Activated T-cell treated with anti-CD3 and anti-CD28 coated beads, Interleukin-2, amount 50 U/mL, for 1 hour (primary cell): ENCODE measurements at regions not wholly inside any gene's neighbourhood (a gene's known extent, or its start where the extent isn't known, plus 50 kb on each side); places are given as distances from the start of the nearest gene placed in this dataset.
"Not testable (repeated sequence)": the region's sequence is repeated elsewhere in the genome, so short reads cannot be mapped to it uniquely, and the experiment has no call there.

ENCODE experiments used
- DNase-seq: peaks from one replicate; pipeline ENCODE4 v3.0.0-alpha.2; 2020

DNA sequence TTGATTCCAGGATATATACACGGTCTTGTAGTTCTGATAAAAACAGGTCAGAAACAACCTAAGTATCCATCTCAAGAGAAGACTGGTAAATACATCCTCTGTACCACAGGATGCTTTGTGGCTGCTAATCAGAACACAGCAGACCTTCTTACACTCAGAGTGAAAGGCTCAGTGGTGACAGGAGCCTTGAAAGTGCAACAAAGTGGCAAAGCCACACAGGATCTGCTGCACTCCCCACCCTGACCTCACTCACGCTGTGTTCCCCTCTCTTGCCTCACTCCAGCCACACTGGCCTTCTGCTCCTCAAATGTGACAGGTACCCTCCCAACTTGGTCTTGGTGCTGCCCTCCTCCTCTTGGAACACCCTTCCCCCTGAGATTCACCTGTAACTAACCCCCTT, 98.1 kb upstream of the GRIP1 start:
- no peak for DNase-seq

DNA sequence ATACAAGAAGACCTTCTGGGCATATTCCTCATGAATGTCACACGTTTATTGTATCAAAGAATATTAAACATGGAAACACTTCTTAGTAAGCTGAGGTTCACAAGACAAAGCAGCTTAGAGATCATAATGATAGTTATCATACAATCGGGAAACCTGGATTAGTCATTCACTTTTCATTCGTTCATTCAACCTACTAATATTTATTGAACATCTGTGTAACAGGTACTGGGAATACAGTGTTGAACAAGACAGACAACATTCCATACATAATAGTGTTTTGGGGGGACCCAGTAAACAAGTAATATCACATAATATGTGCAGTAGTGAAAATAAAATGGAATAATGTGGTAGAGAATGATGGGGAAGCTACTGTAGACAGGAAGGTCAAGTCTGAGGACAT, 100.6 kb upstream of the GRIP1 start:
- no peak for DNase-seq

GRCh38 chr12:66786531-66787308, 107.8 kb upstream of the GRIP1 start:
- no peak for DNase-seq

- DNase-seq: no peak
Measured at GRCh38 chr12:66799551-66799950, 120.7 kb upstream of the GRIP1 start.

DNA sequence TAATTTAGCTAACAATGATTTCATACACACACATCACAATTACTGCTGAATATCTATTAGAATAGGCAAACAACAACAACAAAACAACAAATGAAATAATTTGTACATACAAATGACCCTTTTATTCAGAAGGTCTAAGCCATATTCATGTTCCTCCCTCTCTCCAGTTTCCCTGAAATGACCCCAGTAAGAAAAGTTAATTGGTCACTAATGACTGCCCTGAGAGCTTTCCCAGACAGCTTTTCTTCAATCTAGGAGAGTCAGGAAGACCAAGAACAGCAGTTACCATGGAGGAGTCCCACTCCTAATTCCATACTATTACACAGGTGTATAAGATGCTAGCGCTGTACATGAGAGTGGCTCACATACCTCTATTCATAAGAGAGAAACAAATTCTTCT, 121.2 kb upstream of the GRIP1 start:
- DNase-seq: no peak

GRCh38 chr12:66803930-66804329, 125.1 kb upstream of the GRIP1 start:
- DNase-seq: no peak

GRCh38 chr12:66804563-66804974, 125.7 kb upstream of the GRIP1 start:
- no peak for DNase-seq

GRCh38 chr12:66808606-66809005, 129.7 kb upstream of the GRIP1 start:
- DNase-seq: no peak

- DNase-seq: no peak
Measured at GRCh38 chr12:66813137-66813892, 134.4 kb upstream of the GRIP1 start.

DNA sequence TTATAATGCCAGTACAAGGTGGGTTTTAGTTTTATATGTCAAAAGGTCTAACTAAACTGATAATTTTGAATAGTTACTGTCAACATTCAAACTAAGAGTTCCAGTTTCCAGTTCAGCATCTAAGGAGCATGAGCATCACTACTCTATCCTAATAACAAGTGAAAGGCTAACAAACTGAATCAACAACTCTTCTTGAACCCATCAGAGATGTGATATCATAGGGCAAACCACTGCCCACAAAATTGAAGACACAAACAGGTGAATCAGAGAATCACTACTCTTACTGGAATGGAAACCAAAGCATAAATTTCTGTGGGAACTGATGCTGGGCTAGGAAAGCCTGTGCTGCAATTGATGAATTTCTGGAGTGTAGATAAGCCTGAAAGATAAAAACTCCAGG, 140.7 kb upstream of the GRIP1 start:
- no peak for DNase-seq

GRCh38 chr12:66822961-66823360, 144.1 kb upstream of the GRIP1 start:
- no peak for DNase-seq

DNA sequence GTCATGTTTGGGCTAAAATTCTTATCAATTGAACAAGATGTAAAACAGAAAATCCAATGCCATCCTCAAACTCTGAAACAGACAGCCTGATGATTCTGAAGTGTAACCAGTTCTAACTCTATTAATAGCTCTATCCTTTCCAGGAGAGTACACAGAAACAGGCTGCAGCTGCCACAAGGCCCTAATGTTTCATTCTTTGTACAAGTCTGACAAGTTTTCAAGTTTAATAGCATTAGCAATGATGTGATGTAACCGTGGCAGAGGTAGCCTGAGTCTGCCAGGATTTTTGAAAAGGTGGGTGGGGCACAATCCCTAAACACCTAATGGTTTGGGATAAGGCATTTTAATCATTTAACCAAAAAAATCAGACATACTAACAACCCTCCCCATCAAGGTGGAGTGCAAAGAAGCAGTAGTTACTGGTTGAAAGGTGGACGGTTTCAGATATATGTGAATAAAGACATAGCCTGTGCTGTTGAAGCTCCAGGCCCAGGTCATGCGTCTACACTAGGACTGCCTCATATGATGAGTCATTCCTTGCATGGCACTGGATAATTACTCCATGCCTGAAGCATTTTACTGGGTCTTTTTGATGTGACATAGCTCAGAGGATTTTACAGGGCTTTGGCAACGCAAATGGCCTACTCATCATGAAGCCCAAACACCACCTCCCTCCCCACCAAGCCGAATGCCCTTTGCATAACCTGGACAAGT, 145.1 kb upstream of the GRIP1 start:
- DNase-seq: no peak

GRCh38 chr12:66825921-66826320, 147.0 kb upstream of the GRIP1 start:
- DNase-seq: not testable (repeated sequence)

GRCh38 chr12:66829660-66830325, 150.9 kb upstream of the GRIP1 start:
- DNase-seq: no peak

- DNase-seq: no peak
Measured at GRCh38 chr12:66831495-66831894, 152.6 kb upstream of the GRIP1 start.

DNA sequence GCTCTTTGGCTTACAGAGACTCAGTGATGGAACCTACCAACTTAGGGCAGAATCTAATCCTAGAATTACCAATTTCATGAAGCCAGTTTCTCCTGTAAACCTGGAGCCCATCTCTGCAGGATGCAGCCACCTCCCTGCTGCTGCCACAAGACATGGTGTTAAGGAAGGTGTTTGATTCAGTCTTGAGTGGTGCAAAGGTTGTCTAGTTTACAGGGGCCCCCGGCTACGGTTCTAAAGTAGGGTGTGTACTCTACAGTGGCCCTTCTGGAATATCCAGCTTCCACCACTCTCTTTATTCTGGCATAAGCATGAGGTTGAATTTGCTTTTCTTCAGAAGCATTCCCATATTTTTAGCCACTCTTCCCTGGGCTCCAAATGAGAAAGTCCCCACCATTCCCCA, 154.1 kb upstream of the GRIP1 start:
- DNase-seq: no peak

GRCh38 chr12:66836623-66837310, 157.9 kb upstream of the GRIP1 start:
- no peak for DNase-seq

DNA sequence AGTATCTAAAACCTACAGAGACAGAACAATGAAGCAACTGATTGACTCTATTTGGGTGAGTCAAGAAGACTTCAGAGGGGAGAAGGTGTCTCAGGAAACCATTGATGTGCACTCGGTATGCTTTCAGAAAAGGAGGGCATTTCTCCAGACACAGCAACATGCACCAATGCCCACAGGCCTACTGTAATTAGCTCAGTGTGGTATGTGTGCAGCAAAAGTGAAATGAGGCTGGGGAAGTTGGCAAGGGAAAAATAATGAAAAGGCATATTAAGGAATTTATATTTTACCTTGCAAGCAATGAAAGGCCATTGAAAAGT, 158.4 kb upstream of the GRIP1 start:
- no peak for DNase-seq

GRCh38 chr12:66838366-66838765, 159.5 kb upstream of the GRIP1 start:
- no peak for DNase-seq

- DNase-seq: no peak
Measured at GRCh38 chr12:66848967-66849366, 170.1 kb upstream of the GRIP1 start.

DNA sequence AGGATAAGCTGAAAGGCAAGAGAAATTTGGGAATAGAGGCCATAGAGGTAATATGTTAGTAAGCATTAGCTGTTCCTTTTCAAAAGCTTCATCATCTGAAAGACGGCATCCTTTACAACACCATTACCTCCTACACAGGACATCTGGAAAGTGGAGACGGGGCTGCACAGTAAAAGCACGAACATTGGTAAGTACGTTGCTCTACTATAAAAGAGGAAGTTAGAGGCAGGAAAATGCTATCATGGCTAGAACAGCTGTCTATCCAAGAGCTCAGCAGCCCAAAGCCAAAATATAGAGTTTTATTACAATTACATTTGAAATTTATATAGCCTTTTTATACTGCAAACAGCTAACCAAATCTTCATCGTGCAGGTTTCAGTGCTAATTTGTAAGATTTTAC, 172.3 kb upstream of the GRIP1 start:
- DNase-seq: no peak

GRCh38 chr12:66852091-66852490, 173.2 kb upstream of the GRIP1 start:
- no peak for DNase-seq

- DNase-seq: no peak
Measured at GRCh38 chr12:66852765-66853164, 173.9 kb upstream of the GRIP1 start.
